Breast epithelium (tissue), 3 donors: ENCODE measurements at regions not wholly inside any gene's neighbourhood (a gene's known extent, or its start where the extent isn't known, plus 50 kb on each side); places are given as distances from the start of the nearest gene placed in this dataset.

Source experiments
- CTCF ChIP-seq, 3 donors: fragments of 450-650 bp; IDR thresholded peaks; one replicate each; pipeline ENCODE4 v1.5.1; 2016 to 2017; ENCODE audit warnings: antibody characterized with exemption in 3 of 3, mild to moderate bottlenecking in 3 of 3, moderate library complexity in 3 of 3
- POLR2A ChIP-seq: fragments of 450-650 bp; IDR thresholded peaks from one replicate; pipeline ENCODE4 v1.6.1; 2016; ENCODE audit warnings: antibody characterized with exemption, mild to moderate bottlenecking, moderate library complexity
- POLR2AphosphoS5 ChIP-seq, 3 donors: sonication (generic); formaldehyde crosslinking; IDR thresholded peaks; one replicate each; pipeline ENCODE4 v1.6.1; 2017; ENCODE audit warnings: antibody characterized with exemption in 3 of 3

GRCh38 chr12:85509081-85509856, 229.2 kb downstream of the ALX1 start:
- no peak for TF ChIP-seq CTCF (IDR thresholded peaks at IDR 0.05)
- no peak for TF ChIP-seq POLR2AphosphoS5 (IDR thresholded peaks at IDR 0.05)
- TF ChIP-seq POLR2A = no peak
